ENCODE measurements at regions not wholly inside any gene's neighbourhood (a gene's known extent, or its start where the extent isn't known, plus 50 kb on each side); places are given as distances from the start of the nearest gene placed in this dataset.

DNA sequence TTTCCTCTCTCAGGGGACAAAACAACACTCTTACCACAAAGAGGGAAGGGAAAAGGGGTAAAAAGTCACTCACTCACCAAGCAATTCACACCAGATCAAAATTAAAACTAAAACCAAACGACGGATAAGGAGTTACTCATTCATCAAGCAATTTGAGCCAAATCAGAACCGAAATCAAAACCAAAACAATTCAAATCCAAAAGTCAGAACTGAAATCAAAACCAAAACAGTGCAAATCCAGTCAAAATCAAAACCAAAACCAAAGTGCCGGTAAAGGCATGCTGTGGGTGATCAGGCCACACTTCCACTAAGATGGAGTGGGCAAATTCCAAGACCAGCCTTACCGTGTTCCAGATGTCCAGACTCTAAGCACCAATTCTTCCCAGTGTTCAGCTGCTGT is 717.9 kb downstream of the AMY1C start:
- TF ChIP-seq, protein P1, sequence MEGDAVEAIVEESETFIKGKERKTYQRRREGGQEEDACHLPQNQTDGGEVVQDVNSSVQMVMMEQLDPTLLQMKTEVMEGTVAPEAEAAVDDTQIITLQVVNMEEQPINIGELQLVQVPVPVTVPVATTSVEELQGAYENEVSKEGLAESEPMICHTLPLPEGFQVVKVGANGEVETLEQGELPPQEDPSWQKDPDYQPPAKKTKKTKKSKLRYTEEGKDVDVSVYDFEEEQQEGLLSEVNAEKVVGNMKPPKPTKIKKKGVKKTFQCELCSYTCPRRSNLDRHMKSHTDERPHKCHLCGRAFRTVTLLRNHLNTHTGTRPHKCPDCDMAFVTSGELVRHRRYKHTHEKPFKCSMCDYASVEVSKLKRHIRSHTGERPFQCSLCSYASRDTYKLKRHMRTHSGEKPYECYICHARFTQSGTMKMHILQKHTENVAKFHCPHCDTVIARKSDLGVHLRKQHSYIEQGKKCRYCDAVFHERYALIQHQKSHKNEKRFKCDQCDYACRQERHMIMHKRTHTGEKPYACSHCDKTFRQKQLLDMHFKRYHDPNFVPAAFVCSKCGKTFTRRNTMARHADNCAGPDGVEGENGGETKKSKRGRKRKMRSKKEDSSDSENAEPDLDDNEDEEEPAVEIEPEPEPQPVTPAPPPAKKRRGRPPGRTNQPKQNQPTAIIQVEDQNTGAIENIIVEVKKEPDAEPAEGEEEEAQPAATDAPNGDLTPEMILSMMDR (conservative IDR thresholded peaks at IDR 0.05; ENCODE audit: low read length) = no peak
- no peak for DNase-seq (ENCODE audit: low read depth)
- H3K4me3 ChIP-seq (ENCODE audit: low read length) = no peak overlapping the region

DNA sequence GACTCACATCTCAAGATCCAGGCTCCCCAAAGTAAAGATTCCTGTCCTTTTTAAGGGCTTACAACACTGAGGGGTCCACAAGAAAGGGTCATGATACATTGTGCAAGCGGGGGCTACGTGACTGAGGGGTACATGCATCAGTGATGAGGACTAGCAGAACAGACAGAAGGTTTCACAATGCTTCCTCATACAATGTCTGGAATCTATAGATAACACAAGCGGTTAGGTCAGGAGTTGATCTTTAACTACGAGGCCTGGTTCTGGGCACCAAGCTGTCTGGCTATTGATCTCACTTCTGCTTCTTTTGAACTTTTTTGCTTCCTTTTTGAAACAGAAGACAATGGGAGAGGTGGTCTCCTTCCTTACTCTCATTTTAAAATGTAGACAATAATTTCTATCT is 718.6 kb downstream of the AMY1C start:
- TF ChIP-seq, protein P1 (conservative IDR thresholded peaks at IDR 0.05; ENCODE audit: low read length) = no peak
- no peak for DNase-seq (ENCODE audit: low read depth)

DNA sequence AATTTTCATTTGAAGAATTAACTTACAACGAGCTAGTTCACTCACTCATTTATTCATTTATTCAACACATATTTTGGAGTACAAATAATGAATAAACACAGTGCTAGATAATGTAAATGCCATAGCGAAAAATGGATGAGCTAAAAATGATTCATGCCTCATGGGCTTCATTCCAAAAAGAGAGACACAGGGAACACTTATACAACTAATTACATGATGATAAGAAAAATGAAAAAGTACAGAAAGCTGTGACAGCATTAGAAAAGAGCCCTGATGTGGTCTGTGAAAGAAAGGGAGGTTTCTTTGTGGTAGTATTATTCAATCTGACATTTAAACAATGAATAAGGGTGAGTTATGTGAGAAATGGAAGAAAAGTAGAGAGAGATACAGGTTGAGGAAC is 726.4 kb downstream of the AMY1C start:
- TF ChIP-seq, protein P1 (conservative IDR thresholded peaks at IDR 0.05; ENCODE audit: low read length) = no peak

More for the DNA sequence above, 718.6 kb downstream of the AMY1C start:
- no peak overlapping the region for H3K4me3 ChIP-seq (ENCODE audit: low read length)

DNA sequence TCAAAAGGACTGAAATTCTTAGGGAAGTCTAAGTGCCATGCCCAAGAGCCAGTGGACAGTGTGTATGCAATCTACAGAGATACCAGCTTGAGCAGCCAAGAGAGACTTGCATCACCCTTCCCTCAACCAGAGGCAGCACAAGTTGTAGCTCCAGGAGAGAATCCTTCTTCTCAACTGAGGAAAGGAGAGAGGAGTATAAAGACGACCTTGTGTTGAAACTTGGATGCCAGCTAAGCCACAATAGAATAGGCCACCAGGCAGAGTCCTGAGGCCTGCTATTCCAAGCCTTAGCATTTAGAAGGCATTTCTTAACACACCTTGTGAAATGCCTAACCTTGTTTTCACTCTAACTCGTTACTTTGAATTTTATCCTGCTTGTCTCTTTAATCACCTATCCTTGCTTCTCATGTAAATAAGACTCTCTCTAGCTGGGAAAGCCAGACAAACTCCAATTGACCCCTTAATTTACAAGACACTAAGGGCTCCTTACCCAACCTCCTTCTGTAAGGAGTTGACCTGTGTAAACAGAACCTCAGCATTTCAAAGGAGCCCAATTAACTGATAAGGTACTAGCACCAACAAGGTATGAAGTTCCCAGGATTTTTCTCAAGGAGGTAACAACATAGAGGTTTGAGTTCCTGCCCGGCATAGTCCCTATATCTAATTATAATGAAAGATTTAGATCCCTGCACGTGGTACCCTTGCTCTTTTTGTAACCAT is 738.8 kb downstream of the AMY1C start:
- no peak overlapping the region for H3K4me3 ChIP-seq (ENCODE audit: low read length)
- TF ChIP-seq, protein P1 (conservative IDR thresholded peaks at IDR 0.05; ENCODE audit: low read length) = no peak
- DNase-seq (ENCODE audit: low read depth) = no peak

More for the DNA sequence above, 726.4 kb downstream of the AMY1C start:
- no peak for DNase-seq (ENCODE audit: low read depth)
- H3K4me3 ChIP-seq (ENCODE audit: low read length) = no peak overlapping the region

DNA sequence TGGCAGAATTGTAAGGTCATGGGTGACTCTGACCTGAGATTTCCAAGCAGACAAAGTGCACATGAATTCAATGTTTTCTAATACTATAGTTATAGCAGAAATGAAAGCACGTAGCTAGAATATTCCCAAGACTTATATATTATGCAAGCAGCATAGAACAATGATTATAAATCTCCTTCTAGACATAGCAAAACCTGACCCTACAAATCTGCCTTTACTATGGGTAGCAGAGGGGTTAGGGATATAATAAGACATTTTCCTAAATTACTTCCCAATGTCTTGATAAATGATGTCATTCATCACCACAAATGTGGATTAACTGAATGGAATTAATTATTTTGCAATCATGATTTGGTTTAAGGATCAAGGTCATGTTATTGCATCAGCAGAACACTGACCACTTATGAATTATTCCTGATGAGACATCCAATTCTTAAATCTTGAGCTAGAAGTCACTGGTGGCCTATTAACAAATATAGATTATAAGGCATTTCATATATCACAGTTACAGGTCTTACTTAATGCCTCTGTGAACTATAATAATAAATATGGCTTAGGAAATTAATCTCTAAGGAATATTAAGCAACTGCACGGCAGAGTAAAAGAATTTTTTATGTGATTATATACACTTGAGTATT is 776.6 kb downstream of the AMY1C start:
- TF ChIP-seq, protein P1 (conservative IDR thresholded peaks at IDR 0.05; ENCODE audit: low read length) = no peak
- no peak overlapping the region for H3K4me3 ChIP-seq (ENCODE audit: low read length)
- DNase-seq (ENCODE audit: low read depth) = no peak

DNA sequence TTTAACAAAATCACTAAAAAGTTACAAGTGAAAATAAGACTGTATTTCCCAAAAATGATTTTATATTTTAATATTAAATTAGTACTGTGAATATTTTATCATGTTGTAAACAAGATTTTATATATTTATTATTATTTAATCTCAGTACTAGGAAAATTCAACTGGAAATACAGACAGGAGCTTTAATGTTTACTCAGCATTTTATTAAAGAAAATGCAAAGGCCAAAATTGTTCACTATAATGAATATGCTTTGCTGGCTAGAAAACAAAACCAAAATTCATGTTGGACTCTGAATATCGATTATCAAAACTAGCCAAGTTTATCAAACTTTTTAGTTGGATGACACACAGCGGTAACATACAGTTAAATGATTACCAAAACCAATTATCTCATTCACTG is 782.3 kb downstream of the AMY1C start:
- no peak overlapping the region for H3K4me3 ChIP-seq (ENCODE audit: low read length)
- TF ChIP-seq, protein P1 (conservative IDR thresholded peaks at IDR 0.05; ENCODE audit: low read length) = no peak
- DNase-seq (ENCODE audit: low read depth) = no peak

DNA sequence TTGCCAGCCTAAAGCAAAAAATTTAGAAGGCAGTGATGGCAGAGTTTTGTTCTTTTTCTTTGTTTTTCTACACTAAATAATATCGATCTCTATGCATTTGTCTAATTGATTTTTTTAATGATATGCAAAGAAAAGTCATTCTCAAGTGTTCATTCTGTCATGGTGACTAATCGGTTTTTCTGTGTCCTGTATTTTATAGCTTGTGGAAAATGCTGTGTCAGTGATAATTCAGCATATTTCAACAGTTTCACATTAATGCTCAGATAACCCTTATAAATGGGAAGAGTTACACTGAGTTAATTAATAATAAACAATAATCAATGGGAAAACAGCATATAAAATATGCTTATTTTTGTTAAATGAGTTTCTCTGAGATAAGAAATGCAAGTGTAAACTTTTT is 824.9 kb downstream of the AMY1C start:
- H3K4me3 ChIP-seq (ENCODE audit: low read length) = no peak overlapping the region
- TF ChIP-seq, protein P1 (conservative IDR thresholded peaks at IDR 0.05; ENCODE audit: low read length) = no peak
- no peak for DNase-seq (ENCODE audit: low read depth)
